NCI-H526 treated with DMSO at 0.1 percent for 48 hours (cell line): ENCODE measurements at regions not wholly inside any gene's neighbourhood (a gene's known extent, or its start where the extent isn't known, plus 50 kb on each side); places are given as distances from the start of the nearest gene placed in this dataset.

Experiments used
- DNase-seq: peaks from one replicate; lab custom pipeline; 2025; lab: John Stamatoyannopoulos, UW

DNA sequence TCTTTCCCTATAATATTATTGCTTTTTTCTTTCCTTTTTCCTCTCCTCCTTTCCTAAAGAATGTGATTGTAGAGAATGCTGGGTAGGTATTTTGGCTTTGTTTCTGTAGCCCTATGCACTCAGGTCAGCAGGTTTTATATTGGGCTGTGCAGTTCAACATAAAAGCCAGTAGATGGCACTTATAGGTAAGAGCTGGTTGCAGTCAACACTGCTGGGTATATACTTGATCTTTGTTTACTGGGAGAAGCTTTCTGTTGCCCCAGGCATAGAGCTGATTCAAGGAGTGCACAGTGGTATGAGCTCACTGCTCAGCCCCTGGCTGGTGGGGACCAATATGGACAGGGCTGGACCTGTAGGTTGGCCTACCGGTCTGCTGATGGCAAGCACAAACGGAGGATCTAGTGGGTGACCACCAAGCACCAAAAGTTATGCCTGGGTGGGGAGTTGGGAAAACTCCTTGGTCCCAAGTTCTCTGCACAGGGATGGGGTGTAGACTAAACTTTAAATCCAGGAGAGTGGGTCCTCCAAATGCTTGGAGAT, 378.9 kb downstream of the PMP22 start:
- no peak for DNase-seq

DNA sequence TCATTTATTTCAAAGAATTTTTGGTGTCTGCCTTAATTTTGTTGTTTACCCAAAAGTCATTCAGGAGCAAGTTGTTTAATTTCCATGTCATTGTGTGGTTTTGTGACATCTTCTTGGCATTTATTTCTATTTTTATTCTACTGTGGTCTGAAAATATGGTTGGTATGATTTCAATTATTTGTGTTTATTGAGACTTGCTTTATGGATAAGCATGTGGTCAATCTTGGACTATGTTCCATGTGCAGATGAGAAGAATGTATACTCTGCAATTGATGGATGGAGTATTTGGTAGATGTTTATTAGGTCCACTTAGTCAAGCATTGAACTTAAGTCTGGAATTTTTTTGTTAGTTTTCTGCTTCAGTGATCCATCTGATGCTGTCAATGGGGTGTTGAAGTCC, 383.0 kb downstream of the PMP22 start:
- DNase-seq, result no peak

DNA sequence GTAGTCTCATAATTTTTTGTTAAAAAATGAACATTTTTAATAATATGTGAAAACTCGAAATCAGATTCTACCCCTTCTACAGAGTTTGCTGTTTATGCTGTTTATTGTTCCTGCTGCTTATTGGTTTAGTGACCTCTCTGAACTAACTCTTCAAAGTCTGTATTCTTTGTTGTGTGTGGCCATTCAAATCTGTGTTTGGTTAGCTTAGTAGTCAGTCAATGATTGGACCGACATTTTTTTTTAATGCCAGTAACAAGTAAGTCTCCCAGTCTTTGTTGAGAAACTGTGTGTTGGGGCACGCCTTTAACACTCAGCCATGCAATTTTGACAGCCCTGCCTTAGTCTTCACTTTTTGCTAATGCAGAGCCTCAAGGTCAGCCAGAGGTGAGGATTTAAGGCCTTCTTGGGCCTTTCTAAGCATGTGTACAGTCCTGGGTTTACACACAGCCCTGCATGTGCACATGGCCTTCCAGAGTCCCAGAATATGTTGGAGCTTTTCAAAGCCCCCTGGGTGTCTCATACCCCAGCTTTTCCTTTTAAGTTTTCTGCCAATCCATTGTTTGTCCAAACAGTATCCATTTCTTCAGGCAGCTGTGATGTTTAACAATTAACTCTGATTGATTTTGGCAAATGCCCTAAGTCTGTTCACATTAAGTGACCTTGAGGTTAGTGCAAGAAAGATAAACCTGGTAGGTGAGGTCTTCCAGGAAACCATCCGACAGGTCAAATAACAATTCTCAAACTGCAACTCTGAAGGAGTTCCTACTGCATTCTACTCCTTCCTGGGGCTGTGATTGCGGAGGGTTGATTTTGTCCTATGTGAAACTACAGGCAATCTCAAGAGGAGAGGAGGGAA, 389.3 kb downstream of the PMP22 start:
- no peak for DNase-seq

GRCh38 chr17:14873996-14874395, 391.1 kb downstream of the PMP22 start:
- no peak for DNase-seq

DNA sequence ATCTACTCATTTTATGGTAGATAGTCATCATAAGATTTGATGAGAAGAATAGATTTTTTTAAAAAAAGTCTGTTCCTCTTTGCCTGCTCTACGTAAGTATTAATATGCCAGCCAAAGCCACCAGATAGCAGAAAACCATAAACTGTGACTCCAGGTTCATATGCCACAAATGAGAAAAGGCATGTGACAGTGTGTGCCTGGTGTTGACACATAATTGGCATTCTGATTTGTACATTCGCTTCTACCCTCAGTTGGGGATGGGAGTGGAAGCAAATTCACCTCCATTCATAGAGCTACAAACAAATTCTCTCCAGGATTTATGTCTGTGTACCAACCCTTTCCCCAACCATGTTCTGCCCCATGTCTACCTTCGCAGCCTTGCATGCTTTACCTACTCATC, 391.6 kb downstream of the PMP22 start:
- DNase-seq, result no peak

DNA sequence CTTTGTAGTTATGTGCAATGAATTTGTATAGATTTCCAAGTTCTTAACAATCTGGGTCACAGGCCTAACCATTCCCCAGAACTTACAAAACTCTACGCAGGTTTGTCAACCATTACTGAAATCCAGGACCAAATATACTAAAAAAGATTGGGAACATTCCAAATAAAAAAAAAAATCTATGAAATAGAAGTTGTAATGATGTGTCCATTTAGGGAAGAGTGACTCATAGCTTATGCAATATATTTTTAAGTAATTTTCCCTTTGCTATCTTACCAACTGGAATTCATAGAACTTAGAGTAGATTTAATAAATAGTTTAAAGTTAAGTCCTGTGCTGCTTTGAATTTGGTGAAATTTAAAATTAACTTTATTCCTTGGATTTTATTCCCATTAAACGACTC, 393.2 kb downstream of the PMP22 start:
- no peak for DNase-seq

- DNase-seq, result no peak
Measured at GRCh38 chr17:14866266-14866665, 398.9 kb downstream of the PMP22 start.

GRCh38 chr17:14864127-14864526, 401.0 kb downstream of the PMP22 start:
- DNase-seq, result no peak

- no peak for DNase-seq
Measured at GRCh38 chr17:14859542-14859941, 405.6 kb downstream of the PMP22 start.

DNA sequence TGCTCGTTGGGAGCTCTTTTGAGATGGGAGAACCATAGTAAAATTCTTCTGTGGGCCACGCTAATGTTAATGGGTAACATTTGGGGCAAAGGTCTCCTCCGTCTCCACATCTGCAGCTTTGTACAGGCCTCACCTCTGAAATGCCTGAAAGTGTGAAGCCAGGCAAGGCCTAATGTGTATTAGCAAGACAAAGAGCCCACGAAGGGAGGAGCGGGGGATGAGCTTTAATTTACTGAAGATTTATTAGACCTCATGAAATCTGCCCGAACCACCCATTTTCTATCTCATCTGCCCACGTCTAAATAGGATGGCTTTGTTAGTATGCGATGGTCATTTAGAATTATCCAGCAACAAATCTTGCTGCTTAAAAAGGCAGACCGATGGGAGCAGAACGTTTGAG, 408.9 kb downstream of the PMP22 start:
- no peak for DNase-seq

GRCh38 chr17:14854691-14855090, 410.4 kb downstream of the PMP22 start:
- no peak for DNase-seq

DNA sequence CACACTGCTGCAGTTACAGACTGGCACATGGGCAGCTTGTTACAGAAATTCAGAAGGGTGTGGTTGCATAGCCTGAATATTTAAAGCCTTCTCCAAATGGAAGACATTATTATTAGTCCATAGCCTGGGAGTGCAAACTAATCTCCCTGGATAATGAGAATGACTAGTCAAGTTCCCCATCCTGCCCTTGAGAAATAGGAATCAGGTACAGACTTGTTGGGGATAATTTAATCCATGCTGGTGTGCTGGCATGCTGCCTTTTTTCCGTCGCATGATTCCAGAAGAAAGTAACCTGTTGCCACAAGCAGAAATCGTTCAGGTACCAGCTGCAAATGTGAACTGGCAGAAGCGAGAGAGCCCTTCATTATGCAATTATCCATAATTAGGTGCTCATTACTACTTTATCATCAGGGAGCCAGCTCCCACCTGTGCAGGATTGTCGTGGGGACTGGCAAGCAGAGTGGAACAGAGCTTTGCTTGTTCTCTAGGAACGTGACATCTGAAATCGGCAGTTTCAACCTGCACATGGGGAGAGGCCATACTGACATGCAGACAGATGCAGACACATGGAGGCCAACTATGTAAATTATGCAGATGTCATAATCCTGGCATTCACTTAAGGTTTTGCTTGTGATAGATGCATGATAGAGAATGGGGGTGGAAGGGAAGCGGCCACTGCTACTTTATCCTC, 419.4 kb downstream of the PMP22 start:
- DNase-seq, result no peak

DNA sequence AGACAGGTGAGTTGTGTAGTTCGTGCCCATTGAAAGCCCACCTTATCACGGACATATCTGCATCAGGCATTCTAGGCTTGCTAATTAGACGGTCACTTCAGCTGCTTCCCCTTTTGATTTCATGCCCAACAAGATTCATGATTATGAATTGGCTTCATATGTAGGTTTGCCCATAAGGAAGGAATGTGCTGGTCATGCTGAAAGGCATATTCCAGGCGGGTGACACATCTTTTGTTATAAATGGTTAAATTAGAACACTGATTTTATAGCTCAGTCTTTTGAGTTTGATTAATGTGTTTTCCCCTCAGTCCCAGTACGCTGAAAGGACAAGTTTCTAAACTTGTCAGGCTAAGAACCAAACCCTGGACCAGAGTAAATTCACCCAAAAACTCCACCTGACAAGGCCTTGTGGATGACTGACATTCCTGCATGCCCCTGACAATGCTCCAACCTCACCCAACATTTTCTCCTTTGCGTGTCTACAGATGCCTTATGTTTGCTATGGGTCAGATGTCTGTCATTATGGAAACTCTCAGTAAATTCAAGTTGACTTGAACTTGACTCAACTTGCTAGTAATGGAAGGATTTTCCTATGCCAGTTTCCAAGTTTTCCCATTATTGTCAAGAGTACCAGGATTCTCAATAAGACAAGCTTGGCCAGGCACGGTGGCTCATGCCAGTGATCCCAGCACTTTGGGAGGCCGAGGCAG, 421.9 kb downstream of the PMP22 start:
- no peak for DNase-seq

DNA sequence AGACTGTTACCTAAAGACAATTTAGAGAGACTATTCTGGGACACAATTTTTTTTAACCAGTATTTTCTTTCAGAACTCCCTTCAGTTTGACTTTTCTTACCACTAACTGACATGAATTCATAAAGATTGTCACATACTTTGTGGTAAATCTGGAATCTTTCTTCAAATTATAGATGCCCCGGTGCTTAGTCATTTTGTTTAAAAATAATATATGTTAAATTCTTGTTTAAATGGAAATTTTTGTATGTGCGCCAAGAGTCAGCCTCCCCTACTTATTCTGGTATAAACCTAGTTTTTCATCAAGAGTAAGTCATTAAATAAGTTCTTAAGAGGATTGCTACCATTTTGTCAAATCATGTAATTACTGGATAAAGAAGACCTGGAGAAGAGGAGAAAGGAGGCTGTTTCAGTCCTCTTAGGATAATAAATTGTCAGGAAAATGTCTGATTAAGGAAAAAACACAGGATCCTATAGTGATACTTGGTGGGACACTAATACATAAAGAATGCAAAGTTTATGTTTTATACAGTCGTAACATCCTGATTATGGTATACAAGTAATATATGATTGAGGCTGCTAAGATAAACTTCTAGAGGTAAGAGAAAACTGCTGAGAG, 424.4 kb downstream of the PMP22 start:
- DNase-seq, result no peak

GRCh38 chr17:14838567-14838966, 426.6 kb downstream of the PMP22 start:
- DNase-seq, result no peak

DNA sequence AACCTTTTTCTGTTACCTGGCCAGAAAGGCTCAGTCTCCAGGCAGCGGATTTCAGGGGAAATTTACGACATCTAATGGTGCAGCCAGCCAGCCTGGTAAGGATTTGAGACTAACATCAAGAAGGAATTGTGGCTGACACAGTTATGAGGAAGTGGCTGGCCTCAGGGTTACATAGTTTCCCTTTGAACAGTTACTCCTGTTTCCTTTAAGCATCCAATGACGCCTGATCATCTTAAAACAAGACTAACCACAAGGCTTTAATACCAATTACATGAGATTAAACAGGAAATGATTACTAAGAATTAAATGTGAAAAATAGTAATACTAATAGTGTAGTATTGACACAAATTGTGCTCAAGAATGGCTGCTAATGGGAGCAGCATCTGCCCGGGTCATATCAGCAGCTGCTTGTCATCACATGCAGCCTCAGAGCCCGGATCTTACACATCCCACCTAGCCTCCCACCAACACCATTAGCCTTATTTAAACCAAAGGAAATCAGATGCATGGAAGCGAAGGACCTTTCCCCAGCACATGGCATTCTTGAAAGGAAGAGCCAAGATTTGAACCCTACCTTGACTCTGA, 431.8 kb downstream of the PMP22 start:
- DNase-seq, result no peak

DNA sequence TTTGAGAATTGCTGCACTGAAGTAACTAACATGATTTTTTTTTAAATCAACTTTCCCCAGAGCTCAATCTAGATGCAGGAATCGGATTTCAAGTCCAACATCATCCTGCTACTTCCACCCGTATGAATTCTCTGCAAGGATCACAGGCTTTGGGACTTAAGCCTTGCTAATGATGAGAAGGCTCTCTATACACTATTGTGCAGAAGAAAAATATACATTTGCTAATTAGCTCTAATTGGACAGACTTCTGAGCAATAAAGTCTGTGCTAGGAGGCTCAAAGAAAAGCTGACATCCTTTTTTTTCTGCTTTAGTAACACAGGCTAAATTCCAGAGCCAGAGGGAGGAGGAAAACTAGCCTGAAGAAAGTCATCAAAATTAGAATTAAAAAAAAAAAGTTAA, 433.6 kb downstream of the PMP22 start:
- DNase-seq, result no peak

DNA sequence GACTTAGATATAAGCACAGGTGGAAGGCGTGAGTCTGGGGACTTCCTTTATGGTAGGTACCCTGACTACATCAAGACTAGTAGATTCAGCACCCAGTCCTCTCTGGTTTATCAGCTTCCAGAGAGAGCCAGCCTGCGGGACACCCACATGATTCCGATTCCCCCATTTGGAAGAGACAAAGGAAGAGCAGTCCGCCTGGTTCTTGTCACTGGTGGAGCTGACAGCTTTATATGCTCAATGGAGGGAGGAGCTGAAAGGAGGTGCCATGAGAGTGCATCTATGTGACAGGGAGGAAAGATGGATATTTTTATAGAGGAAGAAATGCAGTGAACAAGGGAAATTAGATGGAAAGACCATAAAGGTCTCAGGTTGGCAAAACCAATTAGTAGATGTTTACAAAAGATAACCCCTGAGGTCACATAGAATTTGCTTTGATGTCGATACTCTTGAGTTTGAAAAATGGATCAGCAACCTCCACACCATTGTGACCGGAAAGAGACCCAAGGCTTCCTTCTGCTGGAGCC, 437.7 kb downstream of the PMP22 start:
- no peak for DNase-seq

- DNase-seq, result no peak
Measured at GRCh38 chr17:14826358-14826757, 438.8 kb downstream of the PMP22 start.

DNA sequence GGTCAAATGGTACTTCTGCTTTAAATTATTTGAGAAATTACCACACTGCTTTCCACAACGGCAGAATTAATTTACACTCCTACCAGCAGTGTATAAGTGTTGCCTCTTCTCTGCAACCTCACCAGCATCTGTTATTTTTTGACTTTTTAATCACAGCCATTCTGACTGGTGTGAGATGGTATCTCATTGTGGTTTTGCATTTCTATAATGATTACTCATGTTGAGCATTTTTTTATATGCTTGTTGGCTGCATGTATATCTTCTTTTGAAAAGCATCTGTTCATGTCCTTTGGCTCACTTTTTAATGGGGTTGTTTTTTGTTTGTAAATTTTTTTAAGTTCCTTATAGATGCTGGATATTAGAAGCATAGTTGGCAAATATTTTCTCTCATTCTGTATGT, 446.7 kb downstream of the PMP22 start:
- no peak for DNase-seq

GRCh38 chr17:14815079-14815478, 450.0 kb downstream of the PMP22 start:
- DNase-seq, result no peak
